Loucy (cell line): ENCODE measurements at regions not wholly inside any gene's neighbourhood (a gene's known extent, or its start where the extent isn't known, plus 50 kb on each side); places are given as distances from the start of the nearest gene placed in this dataset.

Experiments used
- H2AFZ ChIP-seq: fragments of 200-600 bp; sonication (generic); 2 replicates; pipeline ENCODE4 v1.6.0; 2016; ENCODE audit warnings: antibody characterized with exemption, mild to moderate bottlenecking, low read length, moderate library complexity
- H3F3A ChIP-seq: fragments of 200-600 bp; 2 replicates; pipeline ENCODE4 v1.6.0; 2016; ENCODE audit warnings: antibody characterized with exemption, low read depth, mild to moderate bottlenecking
- H3K27me3 ChIP-seq: fragments of 200-600 bp; sonication (generic); 2 replicates; pipeline ENCODE4 v1.6.1; 2014; ENCODE audit warnings: low read length, mild to moderate bottlenecking; ENCODE audit not compliant: insufficient read depth, poor library complexity, severe bottlenecking
- H3K36me3 ChIP-seq: fragments of 200-600 bp; sonication (generic); 2 replicates; pipeline ENCODE4 v1.6.1; 2016; ENCODE audit warnings: low read length; ENCODE audit not compliant: insufficient read depth
- H3K4me1 ChIP-seq: fragments of 200-600 bp; sonication (generic); 2 replicates; pipeline ENCODE4 v1.5.1; 2014; ENCODE audit warnings: low read length, mild to moderate bottlenecking; ENCODE audit not compliant: insufficient read depth, poor library complexity, severe bottlenecking
- H3K4me2 ChIP-seq: fragments of 200-600 bp; sonication (generic); 2 replicates; pipeline ENCODE4 v1.6.0; 2014; ENCODE audit warnings: antibody characterized with exemption, low read length, low read depth, mild to moderate bottlenecking; ENCODE audit not compliant: poor library complexity, severe bottlenecking
- H3K4me3 ChIP-seq: fragments of 200-600 bp; sonication (generic); 2 replicates; pipeline ENCODE4 v1.5.1; 2014; ENCODE audit warnings: low read length, mild to moderate bottlenecking, mixed read lengths; ENCODE audit not compliant: poor library complexity, severe bottlenecking
- H3K79me2 ChIP-seq: fragments of 200-600 bp; sonication (generic); 2 replicates; pipeline ENCODE4 v1.6.1; 2014; ENCODE audit warnings: low read length; ENCODE audit not compliant: insufficient read depth
- H3K9ac ChIP-seq: fragments of 200-600 bp; sonication (generic); 2 replicates; pipeline ENCODE4 v1.6.0; 2014; ENCODE audit warnings: mild to moderate bottlenecking, low read depth, low read length, moderate library complexity; ENCODE audit not compliant: poor library complexity, severe bottlenecking
- H3K9me2 ChIP-seq: fragments of 200-600 bp; sonication (generic); replicated peaks from 2 replicates; pipeline ENCODE4 v1.6.1; 2016; ENCODE audit warnings: low read depth, low read length, mixed read lengths
- H3K9me3 ChIP-seq: fragments of 200-600 bp; sonication (generic); 2 replicates; pipeline ENCODE4 v1.6.1; 2014; ENCODE audit warnings: mild to moderate bottlenecking, antibody characterized with exemption, low read length, low read depth; ENCODE audit not compliant: insufficient read depth
- H4K20me1 ChIP-seq: fragments of 200-600 bp; sonication (generic); 2 replicates; pipeline ENCODE4 v1.6.0; 2014; ENCODE audit warnings: antibody characterized with exemption, low read length, mild to moderate bottlenecking; ENCODE audit not compliant: insufficient read depth, poor library complexity, severe bottlenecking
- EZH2phosphoT487 ChIP-seq: fragments of 200-600 bp; IDR thresholded peaks from 2 replicates; pipeline ENCODE4 v1.6.1; 2018; ENCODE audit warnings: antibody characterized with exemption, mild to moderate bottlenecking, moderate library complexity, borderline replicate concordance
- TF ChIP-seq, protein P1 (sequence below): fragments of 200-600 bp; sonication (generic); conservative IDR thresholded peaks from 2 replicates; pipeline ENCODE4 v1.5.1; 2014; ENCODE audit warnings: mild to moderate bottlenecking, antibody characterized with exemption, low read length

DNA sequence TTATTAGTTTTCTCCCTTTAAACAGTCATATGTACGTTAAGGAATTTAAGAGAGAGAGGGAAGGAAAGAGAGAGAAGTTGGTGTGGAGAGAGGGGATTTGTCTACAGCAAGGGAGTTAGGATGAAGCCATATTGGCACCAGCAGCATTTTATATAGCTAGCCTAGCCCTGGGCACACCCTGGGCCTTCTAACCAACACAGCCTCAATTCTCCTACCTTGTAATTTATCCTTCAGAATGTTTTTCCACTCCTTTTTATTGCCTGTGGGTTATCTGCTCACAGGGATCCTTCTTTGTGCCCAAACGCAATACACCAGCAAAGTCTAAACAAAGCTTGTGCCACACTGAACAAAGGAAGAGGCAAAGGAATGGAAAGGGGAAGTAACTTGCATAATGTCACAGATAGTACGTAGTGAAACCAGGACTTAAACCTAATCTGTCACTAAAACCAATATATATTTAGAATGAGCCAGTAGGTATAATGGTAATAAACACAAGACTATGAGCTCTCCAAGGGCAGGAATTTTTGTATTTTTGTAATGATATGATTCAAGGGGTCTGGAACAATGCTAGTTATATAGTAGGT lies 613.8 kb upstream of the TENM4 start:
- TF ChIP-seq EZH2phosphoT487: no peak
- TF ChIP-seq, protein P1, sequence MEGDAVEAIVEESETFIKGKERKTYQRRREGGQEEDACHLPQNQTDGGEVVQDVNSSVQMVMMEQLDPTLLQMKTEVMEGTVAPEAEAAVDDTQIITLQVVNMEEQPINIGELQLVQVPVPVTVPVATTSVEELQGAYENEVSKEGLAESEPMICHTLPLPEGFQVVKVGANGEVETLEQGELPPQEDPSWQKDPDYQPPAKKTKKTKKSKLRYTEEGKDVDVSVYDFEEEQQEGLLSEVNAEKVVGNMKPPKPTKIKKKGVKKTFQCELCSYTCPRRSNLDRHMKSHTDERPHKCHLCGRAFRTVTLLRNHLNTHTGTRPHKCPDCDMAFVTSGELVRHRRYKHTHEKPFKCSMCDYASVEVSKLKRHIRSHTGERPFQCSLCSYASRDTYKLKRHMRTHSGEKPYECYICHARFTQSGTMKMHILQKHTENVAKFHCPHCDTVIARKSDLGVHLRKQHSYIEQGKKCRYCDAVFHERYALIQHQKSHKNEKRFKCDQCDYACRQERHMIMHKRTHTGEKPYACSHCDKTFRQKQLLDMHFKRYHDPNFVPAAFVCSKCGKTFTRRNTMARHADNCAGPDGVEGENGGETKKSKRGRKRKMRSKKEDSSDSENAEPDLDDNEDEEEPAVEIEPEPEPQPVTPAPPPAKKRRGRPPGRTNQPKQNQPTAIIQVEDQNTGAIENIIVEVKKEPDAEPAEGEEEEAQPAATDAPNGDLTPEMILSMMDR: no peak
- Histone ChIP-seq H2AFZ (no peak overlapping the region), H3K4me3 (no peak overlapping the region)

DNA sequence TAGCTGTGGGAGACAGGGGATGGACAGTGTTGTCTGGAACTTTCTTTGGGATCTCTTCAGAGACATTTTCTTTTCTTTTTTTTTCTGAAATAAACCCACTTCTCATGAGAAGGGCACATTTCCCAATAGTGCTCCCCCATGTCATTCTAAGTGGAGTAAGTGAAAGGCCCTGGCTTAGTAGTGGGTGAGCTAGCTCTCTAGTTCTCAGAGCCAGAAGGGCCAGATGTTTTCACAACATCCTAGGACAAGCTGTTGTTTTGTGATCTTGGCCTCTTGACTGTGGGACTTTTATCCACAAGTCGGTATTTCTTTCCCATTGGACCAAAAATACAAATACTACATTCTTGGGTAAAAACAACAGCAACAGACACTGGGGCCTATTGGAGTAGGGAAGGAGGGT lies 607.7 kb upstream of the TENM4 start:
- no peak overlapping the region for H3K4me3 ChIP-seq
- no peaks in the 10 kb centered on the region; the same call in 1 of the 2 replicates for H3K9me3 ChIP-seq
- no peak overlapping the region for H3K9ac ChIP-seq
- no peaks in the 10 kb centered on the region for H3K9me2 ChIP-seq
- H3F3A ChIP-seq: no peaks in the 10 kb centered on the region
- no peak overlapping the region for H3K4me2 ChIP-seq
- H3K79me2 ChIP-seq: no peaks in the 10 kb centered on the region
- H4K20me1 ChIP-seq: no peaks in the 10 kb centered on the region
- no peak overlapping the region for H2AFZ ChIP-seq
- H3K4me1 ChIP-seq: no peaks in the 10 kb centered on the region
- TF ChIP-seq, protein P1: no peak
- no peak for TF ChIP-seq EZH2phosphoT487
- H3K27me3 ChIP-seq: no peaks in the 10 kb centered on the region
- H3K36me3 ChIP-seq: no peaks in the 10 kb centered on the region

More for the DNA sequence above, 613.8 kb upstream of the TENM4 start:
- H3K4me2 ChIP-seq: no peak overlapping the region
- H3K9me2 ChIP-seq: no peaks in the 10 kb centered on the region
- H3K9ac ChIP-seq: no peak overlapping the region
- H3K27me3 ChIP-seq: no peaks in the 10 kb centered on the region
- no peaks in the 10 kb centered on the region for H3K4me1 ChIP-seq
- H4K20me1 ChIP-seq: no peaks in the 10 kb centered on the region
- H3K79me2 ChIP-seq: no peaks in the 10 kb centered on the region
- H3K36me3 ChIP-seq: no peaks in the 10 kb centered on the region
- H3F3A ChIP-seq: no peaks in the 10 kb centered on the region
- no peaks in the 10 kb centered on the region; the same call in 1 of the 2 replicates for H3K9me3 ChIP-seq

DNA sequence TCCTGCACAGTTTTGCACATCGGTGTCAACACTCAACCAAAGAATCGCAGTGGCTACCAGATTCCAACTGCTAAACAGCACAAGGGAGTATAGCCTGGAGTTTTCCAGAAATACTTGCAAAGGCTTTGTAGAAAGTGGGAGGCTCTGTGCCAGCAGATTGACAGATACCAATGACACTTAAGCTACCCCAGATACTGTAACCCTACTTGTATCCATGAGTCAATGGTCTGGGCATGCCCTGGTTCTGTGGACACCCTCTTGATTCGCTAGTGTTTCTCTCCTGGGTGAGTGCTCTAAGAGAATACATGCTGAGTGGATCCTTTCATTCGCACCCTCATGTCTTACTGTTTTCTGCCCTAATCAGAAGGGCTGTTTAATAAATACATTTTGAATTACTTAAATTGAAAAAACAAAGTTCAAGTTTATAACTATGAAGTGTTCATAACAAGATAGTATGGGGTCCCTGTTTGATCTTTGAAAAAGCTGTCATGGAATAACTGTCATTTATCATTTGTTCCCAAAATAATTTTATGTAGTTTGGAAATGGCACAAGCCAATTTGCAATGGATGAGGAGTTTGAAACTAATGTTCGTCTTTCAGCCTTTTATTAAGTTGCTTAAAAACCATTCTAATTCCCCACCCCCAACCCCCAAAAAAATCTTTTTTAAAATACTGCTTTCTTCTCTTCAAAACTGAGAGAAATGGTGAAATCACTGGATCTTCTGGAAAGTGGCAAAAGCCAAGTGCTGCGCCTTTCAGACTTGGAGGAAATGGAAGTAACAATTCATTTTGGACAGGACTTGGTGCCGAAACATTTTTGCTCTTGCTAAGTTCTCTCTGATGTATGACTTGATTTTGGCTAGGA lies 600.5 kb upstream of the TENM4 start:
- Histone ChIP-seq H3K9ac (no peak overlapping the region), H3K9me3 (no peaks in the 10 kb centered on the region; the same call in 1 of the 2 replicates)

More for the DNA sequence above, 600.5 kb upstream of the TENM4 start:
- H3K79me2 ChIP-seq: no peaks in the 10 kb centered on the region
- no peaks in the 10 kb centered on the region for H4K20me1 ChIP-seq
- no peaks in the 10 kb centered on the region for H3K36me3 ChIP-seq
- no peaks in the 10 kb centered on the region for H3K9me2 ChIP-seq
- H3F3A ChIP-seq: no peaks in the 10 kb centered on the region
- no peaks in the 10 kb centered on the region for H3K4me1 ChIP-seq
- TF ChIP-seq, protein P1: no peak
- TF ChIP-seq EZH2phosphoT487: no peak
- H3K27me3 ChIP-seq: no peaks in the 10 kb centered on the region
- H3K4me2 ChIP-seq: no peak overlapping the region
- H2AFZ ChIP-seq: no peak overlapping the region
- H3K4me3 ChIP-seq: no peak overlapping the region
